Stimulated activated CD4-positive, alpha-beta T cell treated with anti-CD3 and anti-CD28 coated beads, Interleukin-12 subunit alpha, Interleukin-12 subunit beta, amount 100 ng/mL, for 24 hours (primary cell): ENCODE measurements at regions not wholly inside any gene's neighbourhood (a gene's known extent, or its start where the extent isn't known, plus 50 kb on each side); places are given as distances from the start of the nearest gene placed in this dataset.

Source experiments
- DNase-seq, 2 experiments: peaks; one replicate each; pipeline ENCODE4 v3.0.0-alpha.2; 2020; ENCODE audit warnings: low read depth in 2 of 2

GRCh38 chr13:34553376-34553775 lies 388.7 kb upstream of the NBEA start:
- no peak for DNase-seq

DNA sequence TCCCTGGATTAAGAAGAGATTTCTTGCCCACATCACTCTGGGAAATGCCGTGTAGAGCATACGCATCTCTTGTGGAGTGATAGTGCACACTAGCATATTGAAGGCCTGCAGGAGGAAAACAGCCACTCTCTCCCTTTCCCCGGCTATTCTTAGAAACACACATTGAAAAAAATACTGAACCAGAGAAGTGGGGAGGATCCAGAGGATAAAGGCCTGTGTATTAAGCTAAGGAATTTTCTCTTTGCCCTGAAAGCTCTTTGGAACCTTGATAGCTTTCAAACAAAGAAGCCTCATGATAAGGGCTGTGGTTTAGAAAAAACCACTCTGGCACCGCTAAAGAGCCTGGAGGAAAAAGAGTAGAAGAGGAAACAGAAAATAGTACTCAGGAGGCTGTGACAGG lies 386.1 kb upstream of the NBEA start:
- DNase-seq: no peak

GRCh38 chr13:34561033-34561432 lies 381.0 kb upstream of the NBEA start:
- no peak for DNase-seq

DNA sequence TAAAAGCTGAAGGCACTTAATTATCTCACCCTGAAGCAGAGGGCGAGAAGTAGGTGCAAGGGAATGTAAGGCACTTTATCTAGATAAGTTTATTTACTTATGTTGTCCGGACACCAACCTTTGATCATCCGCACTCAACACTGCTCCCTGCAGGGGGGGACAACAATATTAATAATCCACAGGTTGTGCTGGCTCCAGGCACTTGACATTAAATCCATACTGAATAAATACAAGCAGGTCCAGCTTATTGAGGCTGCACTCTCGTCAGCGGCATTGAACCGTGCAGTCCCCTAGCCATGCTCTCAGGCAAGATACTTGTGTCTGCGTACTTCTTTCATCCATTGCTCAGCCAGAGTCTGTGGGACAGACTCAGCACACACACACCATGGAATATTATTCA lies 374.5 kb upstream of the NBEA start:
- no peak for DNase-seq

- DNase-seq: no peak
Measured at GRCh38 chr13:34570698-34571353, 371.2 kb upstream of the NBEA start.

GRCh38 chr13:34571716-34572115 lies 370.4 kb upstream of the NBEA start:
- DNase-seq: no peak

DNA sequence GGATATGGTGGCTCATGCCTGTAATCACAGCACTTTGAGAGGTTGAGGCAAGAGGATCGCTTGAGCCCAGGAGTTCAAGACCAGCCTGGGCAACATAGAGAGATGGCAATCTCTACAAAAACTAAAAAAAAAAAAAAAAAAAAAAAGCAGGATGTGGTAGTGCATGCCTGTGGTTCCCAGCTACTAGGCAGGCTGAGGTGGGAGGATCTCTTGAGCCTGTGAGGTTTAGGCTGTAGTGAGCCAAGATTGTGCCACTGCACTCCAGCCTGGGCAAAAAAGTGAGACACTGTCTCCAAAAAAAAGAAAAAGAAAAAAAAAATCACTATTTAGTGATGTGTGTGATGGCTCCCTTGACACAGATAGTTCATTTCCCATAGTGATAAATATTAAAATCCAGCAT lies 365.0 kb upstream of the NBEA start:
- no peak for DNase-seq

DNA sequence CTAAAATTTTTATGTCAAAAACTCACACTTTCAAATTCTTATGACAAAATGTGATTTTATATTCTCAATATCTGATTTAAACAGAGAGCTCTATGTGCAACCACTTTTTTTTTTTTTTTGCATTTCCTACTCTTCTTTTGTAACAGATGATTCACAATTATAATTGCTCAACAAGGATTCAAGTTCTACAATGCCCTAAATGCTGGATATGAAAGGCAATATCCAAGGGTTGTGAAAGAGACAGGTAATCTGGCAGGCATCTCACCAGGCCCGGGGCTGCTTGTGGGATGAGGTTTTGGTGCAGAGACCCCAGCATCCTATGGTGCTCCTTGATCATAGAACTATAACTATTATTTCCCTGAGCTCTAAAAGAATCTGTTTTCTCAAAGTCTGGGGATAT lies 363.6 kb upstream of the NBEA start:
- no peak for DNase-seq

DNA sequence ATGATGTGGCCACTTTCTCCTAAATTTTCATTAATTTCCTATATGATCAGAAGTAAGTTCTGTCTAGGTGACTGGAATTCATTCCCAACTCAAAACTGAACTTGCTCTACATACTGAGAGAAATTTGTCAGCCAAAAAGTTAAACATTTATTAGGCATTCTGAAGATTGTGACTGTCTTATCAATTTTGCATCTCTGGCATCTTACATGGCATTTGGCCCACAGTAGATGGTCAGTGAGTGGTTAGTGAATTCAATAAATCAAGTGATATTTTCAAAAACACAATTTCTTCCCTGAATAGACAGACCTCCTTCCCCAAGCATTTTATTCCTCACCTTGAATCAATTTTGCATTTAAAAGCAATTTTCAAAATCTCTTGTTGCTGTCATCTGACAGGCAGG lies 363.2 kb upstream of the NBEA start:
- no peak for DNase-seq

- DNase-seq: no peak
Measured at GRCh38 chr13:34583181-34583580, 358.9 kb upstream of the NBEA start.

- no peak for DNase-seq
Measured at GRCh38 chr13:34587576-34587975, 354.5 kb upstream of the NBEA start.

DNA sequence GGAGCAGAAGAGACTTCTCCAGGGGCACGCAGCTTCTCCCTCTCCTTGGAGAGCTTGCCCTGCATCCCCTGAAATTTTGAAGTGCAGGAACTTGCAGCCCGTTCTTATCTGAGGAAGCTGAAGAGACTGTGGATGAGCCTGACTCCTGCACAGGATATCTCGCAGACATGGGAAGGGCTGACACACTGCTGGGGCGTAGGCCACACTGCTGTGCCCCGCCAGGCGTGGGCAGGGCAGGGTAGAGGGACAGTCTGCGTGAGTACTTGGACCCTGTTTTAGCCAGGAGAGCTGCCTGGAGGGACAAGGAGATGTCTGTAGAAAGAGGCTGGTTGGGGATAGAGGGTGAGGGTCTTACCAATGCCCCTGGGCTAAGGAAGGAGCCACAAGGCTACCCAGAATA lies 353.7 kb upstream of the NBEA start:
- DNase-seq: no peak

- no peak for DNase-seq
Measured at GRCh38 chr13:34589581-34589980, 352.5 kb upstream of the NBEA start.

- DNase-seq: no peak
Measured at GRCh38 chr13:34591129-34591528, 350.9 kb upstream of the NBEA start.

DNA sequence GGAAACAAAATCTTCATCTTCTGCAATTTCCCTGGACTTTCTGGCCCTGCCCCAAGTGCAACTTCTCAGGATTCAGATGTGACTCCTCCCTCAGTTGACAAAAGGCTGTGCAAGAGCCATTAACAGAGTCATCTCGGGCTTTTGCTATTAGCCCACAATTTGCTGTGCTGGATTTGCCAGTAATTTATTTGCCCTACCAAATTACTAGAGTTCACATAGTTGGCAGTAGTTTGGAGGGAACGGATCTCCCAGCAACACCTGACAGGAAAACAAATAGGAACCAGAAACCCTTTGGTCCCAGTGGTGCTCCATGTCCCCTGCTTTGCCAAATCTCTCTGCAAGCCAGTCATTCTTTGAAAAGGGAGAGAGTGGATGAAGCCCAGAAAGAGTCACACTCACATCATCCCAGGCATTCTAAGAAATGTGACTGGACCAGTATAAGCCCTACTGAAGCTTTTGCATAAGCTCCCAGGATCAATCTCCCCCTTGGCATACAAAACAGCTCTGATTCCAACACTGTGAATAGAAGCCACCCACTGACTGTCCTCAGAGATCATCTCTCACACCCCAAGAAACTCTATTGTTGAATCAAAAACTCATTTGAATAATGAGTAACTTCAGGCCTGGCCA lies 350.1 kb upstream of the NBEA start:
- no peak for DNase-seq

GRCh38 chr13:34593658-34594057 lies 348.4 kb upstream of the NBEA start:
- no peak for DNase-seq

GRCh38 chr13:34594507-34594906 lies 347.6 kb upstream of the NBEA start:
- DNase-seq: no peak

DNA sequence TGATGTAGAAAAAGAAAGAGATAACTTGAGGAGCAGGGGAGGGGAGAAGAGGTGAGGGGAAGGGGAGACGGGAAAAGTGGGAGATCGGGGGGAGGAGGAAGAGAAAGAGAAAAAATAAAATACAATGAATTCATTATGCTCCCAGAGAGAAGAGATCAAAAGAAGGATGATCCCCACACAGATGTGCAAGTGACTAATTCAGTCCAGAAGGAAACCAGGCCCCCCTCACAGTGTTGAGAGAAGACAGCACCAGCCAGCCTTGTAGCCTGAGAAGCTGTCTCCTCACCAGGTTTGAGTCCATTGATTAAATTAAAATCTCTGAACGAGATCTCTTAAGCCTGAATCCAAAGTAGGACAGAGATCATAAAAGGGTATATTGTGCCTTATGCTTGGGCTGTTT lies 333.7 kb upstream of the NBEA start:
- no peak for DNase-seq

- DNase-seq: no peak
Measured at GRCh38 chr13:34611671-34612070, 330.4 kb upstream of the NBEA start.

GRCh38 chr13:34617473-34618083 lies 324.5 kb upstream of the NBEA start:
- DNase-seq: no peak

DNA sequence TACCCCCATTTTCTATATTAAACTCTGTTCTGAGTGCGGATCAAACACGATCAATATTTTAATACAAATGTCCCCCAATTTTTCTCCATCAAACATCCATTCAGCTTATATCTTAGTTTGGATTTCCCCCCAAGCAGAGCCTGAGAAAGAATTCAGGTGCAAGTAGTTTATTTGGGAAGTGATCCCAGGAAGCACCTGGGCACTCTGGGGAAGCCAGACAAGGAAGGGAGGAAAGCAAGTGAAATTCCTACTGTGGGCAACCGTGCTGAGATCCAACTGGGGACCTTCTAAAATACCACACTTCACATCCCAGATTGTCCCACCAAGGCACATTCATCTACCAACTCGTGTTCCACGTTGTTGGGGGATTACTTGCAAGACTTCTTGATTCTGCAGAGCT lies 323.4 kb upstream of the NBEA start:
- no peak for DNase-seq

DNA sequence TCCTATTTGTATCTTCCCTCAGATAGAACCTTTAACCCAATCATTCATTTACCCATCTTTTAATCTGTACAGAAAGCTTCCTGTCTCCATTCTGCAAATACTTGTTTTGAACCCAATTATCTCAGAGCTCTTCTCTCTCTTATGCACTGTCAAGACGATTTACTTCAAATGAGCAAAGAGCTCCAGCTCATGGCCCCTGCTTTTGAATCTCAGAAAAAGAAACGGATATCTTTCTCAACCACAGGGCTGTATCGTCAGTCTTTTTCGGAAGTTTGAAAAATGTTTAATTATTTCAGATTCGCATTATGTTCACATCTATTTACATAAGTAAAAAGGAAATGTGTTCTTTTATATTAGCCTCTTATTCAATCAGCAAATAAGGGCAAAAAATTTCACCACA lies 322.7 kb upstream of the NBEA start:
- DNase-seq: no peak

DNA sequence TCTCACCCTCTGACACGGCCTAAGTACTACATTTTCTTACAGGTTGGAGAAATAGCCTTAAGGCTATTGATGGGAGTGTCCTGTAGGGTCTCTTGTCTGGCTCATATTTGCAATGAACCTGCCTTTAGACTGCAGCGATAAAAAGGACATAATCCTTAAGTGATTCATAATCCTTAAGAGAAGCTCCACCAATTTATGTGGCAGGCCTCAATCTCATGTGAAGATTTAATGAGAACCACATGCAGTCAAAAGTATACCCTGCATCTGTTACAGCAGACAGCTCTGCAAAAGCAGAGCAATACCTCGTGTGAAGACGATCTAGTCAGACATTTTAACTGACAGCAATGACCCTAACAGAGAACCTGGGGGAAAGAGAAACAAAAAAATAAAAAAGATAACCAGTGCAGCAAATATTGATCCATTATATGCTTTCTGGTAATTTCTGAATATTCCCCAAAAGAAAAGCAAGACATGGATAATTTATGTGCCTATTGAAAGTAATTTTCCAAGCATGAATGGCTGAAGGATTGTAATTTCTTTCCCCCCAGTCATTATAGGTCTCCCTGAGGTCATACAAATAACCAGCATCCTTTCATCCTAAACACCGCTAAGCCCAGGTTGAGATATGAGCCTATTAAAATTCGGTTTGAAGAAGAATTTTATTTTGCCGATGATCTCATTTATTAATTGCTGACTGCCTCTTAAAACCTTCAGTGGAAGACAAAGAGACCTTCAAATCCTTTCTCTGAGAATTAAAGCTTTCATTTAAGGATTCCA lies 321.8 kb upstream of the NBEA start:
- no peak for DNase-seq
